Nephron (organoid): ENCODE measurements at regions not wholly inside any gene's neighbourhood (a gene's known extent, or its start where the extent isn't known, plus 50 kb on each side); places are given as distances from the start of the nearest gene placed in this dataset.

Experiments used
- H3K27ac Mint-ChIP-seq, 3 experiments: 2 replicates each; pipeline ENCODE4 v1.8.0; 2020; ENCODE audit warnings: mixed read lengths in 3 of 3, mild to moderate bottlenecking in 2 of 3, moderate library complexity in 1 of 3
- H3K27me3 Mint-ChIP-seq: 2 replicates; pipeline ENCODE4 v1.8.0; 2021; ENCODE audit warnings: low read depth, mild to moderate bottlenecking, moderate library complexity, mixed read lengths
- H3K36me3 Mint-ChIP-seq: 2 replicates; pipeline ENCODE4 v1.8.0; 2020; ENCODE audit warnings: low read depth, mixed read lengths
- H3K4me1 Mint-ChIP-seq: 2 replicates; pipeline ENCODE4 v1.8.0; 2020; ENCODE audit warnings: mixed read lengths
- H3K4me3 Mint-ChIP-seq, 3 experiments: 2 replicates each; pipeline ENCODE4 v1.8.0; 2020; ENCODE audit warnings: mild to moderate bottlenecking in 3 of 3, mixed read lengths in 3 of 3, moderate library complexity in 2 of 3
- H3K9me3 Mint-ChIP-seq: 2 replicates; pipeline ENCODE4 v1.8.0; 2020; ENCODE audit warnings: mixed read lengths
- TF ChIP-seq, protein P1 (sequence below), 3 experiments: fragments of 200-600 bp; sonication (generic); IDR thresholded peaks; one replicate each; pipeline ENCODE4 v1.5.0; 2021; ENCODE audit warnings: antibody characterized with exemption in 3 of 3; ENCODE audit not compliant: unreplicated experiment in 3 of 3

DNA sequence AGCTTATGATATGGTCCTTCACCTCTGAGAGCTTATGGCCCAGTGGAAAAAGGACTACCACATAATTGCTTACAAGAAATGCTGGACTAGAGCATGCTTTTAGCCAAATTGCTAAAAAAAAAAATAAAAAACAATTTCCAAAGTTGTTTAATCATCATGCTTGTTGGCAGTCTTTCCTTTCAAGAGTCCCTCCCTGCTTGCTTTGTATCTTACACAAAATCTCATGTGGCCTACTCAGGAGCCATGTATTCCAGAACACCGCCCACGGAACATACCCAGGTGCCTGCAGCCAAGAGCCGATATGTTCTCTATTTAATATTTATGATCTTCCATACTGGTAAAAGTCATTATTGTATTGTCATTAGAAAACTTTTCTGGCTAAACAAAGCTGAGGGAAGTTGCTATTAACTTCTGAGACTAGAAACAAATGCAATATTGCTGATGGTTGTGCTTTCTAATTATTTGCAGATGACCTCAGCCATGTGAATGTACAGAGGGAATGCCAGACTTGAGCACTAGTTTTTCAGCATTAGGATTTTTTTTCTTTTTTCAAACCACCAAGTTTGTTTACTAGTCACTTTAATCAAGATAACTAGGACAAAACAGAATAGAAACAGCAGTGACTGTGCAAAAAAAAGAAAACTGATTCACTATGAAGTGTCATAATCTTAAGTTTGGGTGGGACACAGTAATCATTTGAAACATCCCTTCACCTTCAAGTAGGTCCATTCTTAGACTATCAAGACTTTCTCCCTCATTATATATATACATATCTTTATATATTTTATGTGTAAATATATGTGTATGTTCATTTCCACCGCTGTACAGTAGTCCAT, 129.3 kb upstream of the GORAB start:
- H3K4me3 Mint-ChIP-seq, result no peak overlapping the region
- H3K4me1 Mint-ChIP-seq, result no peaks in the 10 kb centered on the region
- H3K9me3 Mint-ChIP-seq, result peaks cover 4% of the 10 kb centered on the region
- H3K27me3 Mint-ChIP-seq, result no peaks in the 10 kb centered on the region
- TF ChIP-seq, protein P1, sequence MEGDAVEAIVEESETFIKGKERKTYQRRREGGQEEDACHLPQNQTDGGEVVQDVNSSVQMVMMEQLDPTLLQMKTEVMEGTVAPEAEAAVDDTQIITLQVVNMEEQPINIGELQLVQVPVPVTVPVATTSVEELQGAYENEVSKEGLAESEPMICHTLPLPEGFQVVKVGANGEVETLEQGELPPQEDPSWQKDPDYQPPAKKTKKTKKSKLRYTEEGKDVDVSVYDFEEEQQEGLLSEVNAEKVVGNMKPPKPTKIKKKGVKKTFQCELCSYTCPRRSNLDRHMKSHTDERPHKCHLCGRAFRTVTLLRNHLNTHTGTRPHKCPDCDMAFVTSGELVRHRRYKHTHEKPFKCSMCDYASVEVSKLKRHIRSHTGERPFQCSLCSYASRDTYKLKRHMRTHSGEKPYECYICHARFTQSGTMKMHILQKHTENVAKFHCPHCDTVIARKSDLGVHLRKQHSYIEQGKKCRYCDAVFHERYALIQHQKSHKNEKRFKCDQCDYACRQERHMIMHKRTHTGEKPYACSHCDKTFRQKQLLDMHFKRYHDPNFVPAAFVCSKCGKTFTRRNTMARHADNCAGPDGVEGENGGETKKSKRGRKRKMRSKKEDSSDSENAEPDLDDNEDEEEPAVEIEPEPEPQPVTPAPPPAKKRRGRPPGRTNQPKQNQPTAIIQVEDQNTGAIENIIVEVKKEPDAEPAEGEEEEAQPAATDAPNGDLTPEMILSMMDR (IDR thresholded peaks at IDR 0.05; ENCODE audit: unreplicated experiment in 3 of 3), result no peak
- peaks cover 3% of the 10 kb centered on the region for H3K36me3 Mint-ChIP-seq
- H3K27ac Mint-ChIP-seq, result peak overlapping the region in 1 of 3 experiments; percentile 57

DNA sequence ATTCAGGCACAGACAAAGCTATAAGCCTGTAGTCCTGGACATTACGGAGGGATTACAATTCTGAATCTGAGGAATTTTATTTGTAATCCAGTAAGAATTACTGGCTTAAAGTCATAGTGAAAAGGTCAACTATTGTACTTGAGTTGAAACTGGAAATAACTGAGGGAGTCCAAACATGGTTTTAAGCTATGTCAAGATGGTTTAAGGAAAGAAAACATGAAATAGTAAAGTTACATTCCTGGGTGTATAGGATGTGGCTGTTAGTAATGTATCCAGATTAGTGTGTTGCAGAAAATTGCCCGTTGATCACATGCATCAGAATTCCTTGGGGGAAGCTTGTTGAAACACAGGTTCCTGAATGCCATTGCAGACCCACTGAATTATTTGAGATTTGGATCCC, 124.8 kb upstream of the GORAB start:
- Mint-ChIP-seq H3K27ac (no peak overlapping the region), H3K27me3 (no peaks in the 10 kb centered on the region), H3K4me3 (no peak overlapping the region), H3K36me3 (peaks cover 3% of the 10 kb centered on the region), H3K9me3 (peaks cover 6% of the 10 kb centered on the region), H3K4me1 (peaks cover 18% of the 10 kb centered on the region)
- TF ChIP-seq, protein P1 (IDR thresholded peaks at IDR 0.05; ENCODE audit: unreplicated experiment in 3 of 3), result no peak

DNA sequence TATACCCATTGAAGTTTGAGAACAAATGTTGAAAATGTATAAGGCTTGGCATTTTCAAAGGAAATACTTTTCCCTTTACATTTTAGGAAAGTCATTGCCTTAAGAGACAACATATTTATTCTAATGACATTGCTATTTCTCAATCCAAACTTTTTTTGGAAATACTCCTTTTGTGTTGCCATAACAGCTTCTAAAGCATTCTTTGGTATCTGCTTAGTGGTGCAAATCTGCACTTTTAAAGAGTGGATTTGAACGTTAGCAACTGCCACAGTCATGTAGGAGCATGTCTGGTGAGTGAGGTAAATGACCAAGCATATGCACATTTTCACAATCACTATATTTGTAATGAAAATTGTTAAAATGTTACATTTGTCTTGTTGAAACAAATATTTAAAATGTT, 124.4 kb upstream of the GORAB start:
- Mint-ChIP-seq H3K9me3 (peaks cover 6% of the 10 kb centered on the region), H3K36me3 (peaks cover 3% of the 10 kb centered on the region), H3K4me3 (no peak overlapping the region), H3K4me1 (peaks cover 19% of the 10 kb centered on the region), H3K27ac (no peak overlapping the region), H3K27me3 (no peaks in the 10 kb centered on the region)
- TF ChIP-seq, protein P1 (IDR thresholded peaks at IDR 0.05; ENCODE audit: unreplicated experiment in 3 of 3), result no peak

DNA sequence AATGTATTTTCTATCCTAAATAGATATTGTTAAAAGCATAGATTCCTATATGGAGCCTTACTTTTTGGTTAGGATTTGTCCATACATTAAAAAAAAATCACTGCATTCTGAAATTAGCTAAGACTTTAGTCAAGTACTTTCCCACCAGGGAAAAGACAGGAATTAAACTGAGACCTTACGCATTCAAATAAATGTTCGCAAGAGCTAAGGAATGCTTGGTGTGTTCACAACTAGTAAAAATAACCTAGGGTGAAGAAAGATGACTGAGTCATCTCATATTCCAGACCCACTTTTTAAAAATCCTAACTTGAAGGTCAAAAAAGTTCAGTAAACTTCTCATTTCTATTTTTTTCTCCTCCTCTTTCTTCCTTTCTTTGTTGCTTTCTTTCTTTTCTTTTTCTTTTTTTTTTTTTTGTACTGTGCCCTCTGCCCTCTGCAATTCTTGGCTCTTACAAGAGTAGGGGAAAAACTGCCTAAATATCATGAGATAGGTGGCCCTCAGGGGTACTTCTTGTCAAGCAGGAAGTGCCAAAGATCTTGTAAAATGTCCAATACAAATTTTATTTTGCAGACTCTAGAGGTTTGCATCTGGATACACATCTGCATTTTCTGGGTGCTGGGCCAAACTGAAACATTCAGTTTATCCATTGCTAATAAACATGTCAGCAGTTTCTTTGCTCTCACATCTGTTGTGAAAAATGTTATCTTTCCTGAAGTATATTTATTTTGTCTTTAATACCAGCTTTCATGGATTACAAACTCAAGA, 121.4 kb upstream of the GORAB start:
- peak overlapping the region; percentile 77 to 87 (median 78) for H3K27ac Mint-ChIP-seq
- TF ChIP-seq, protein P1 (IDR thresholded peaks at IDR 0.05; ENCODE audit: unreplicated experiment in 3 of 3), result no peak
- H3K27me3 Mint-ChIP-seq, result no peaks in the 10 kb centered on the region
- no peak overlapping the region for H3K4me3 Mint-ChIP-seq
- peaks cover 37% of the 10 kb centered on the region for H3K4me1 Mint-ChIP-seq
- peaks cover 3% of the 10 kb centered on the region for H3K36me3 Mint-ChIP-seq
- H3K9me3 Mint-ChIP-seq, result peaks cover 2% of the 10 kb centered on the region

DNA sequence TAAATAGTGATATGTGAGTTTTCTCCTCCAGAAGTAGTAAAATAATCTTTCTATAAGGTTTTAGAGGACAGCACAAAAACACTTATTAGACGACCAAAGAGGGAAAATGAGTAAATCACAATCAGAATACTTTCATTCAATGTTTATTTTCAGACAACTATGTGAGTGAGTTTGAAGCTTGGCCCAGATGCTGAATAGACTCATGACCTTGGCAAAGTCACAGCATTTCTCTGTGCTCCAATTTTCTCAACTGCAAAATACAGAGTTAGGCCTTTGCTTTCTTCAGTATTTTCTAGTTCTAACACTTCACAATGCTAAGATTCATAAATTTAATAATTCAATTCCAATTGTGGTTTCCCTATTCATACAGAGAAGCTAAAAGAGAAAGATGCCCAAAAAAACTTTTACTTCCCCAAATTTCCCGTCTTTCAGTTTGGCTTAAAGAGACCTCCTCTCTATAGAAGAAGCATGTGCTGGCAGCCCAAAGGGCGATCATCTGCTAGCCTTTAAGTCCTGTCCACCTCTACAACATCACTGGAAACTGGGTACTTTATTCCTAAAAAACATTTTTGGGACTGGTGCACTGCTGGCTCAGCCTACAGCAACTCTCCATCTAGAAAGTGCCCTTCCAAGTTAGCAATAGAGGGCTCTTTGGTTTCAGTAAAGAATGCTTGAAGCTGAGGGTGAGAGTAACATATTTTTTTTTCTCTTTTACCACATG, 116.8 kb upstream of the GORAB start:
- Mint-ChIP-seq H3K36me3 (peaks cover 8% of the 10 kb centered on the region), H3K4me3 (no peak overlapping the region), H3K9me3 (peaks cover 12% of the 10 kb centered on the region), H3K4me1 (peaks cover 47% of the 10 kb centered on the region), H3K27me3 (no peaks in the 10 kb centered on the region), H3K27ac (peak overlapping the region; percentile 54 to 77 (median 65))
- TF ChIP-seq, protein P1 (IDR thresholded peaks at IDR 0.05; ENCODE audit: unreplicated experiment in 3 of 3), result no peak
